Stomach (tissue), 8 donors: ENCODE measurements at regions not wholly inside any gene's neighbourhood (a gene's known extent, or its start where the extent isn't known, plus 50 kb on each side); places are given as distances from the start of the nearest gene placed in this dataset.
A peak's percentile ranks its signal among the peaks of the same experiment; 100 is the strongest.

ENCODE experiments used
- DNase-seq, 2 donors: peaks; one replicate each; pipeline versions ENCODE4 v3.0.0 to v3.0.0-alpha.2; 2013 to 2019
- H3K27ac ChIP-seq, 5 donors: fragments of 200-600 bp in 4 of 5; sonication (generic) in 4 of 5; one replicate each; pipeline ENCODE4 v1.5.1; 2013 to 2019; ENCODE audit warnings: mild to moderate bottlenecking in 1 of 5, moderate library complexity in 1 of 5
- H3K27me3 ChIP-seq, 3 donors: fragments of 200-600 bp; sonication (generic); one replicate each; pipeline ENCODE4 v1.5.1; 2017 to 2019; ENCODE audit warnings: mixed run types in 1 of 3
- H3K36me3 ChIP-seq, 4 donors: fragments of 200-600 bp; sonication (generic); 1 replicate in 3 of 4; 2 replicates in 1 of 4; pipeline ENCODE4 v1.5.1; 2016 to 2019
- H3K4me1 ChIP-seq, 4 donors: fragments of 200-600 bp; sonication (generic); one replicate each; pipeline ENCODE4 v1.5.1; 2016 to 2019
- H3K4me3 ChIP-seq, 4 donors: fragments of 200-600 bp; sonication (generic) in 3 of 4; one replicate each; pipeline ENCODE4 v1.5.1; 2016 to 2019; ENCODE audit warnings: mild to moderate bottlenecking in 1 of 4
- H3K9me3 ChIP-seq, 4 donors: fragments of 200-600 bp; sonication (generic); one replicate each; pipeline ENCODE4 v1.5.1; 2016 to 2019
- CTCF ChIP-seq, 7 experiments: fragments of 450-650 bp in 4 of 7; fragments of 200-600 bp in 3 of 7; sonication (generic) in 3 of 7; IDR thresholded peaks; one replicate each; pipeline ENCODE4 v1.5.1; 2016 to 2019; ENCODE audit warnings: antibody characterized with exemption in 7 of 7, control low read depth in 2 of 7, mild to moderate bottlenecking in 1 of 7
- EP300 ChIP-seq: sonication (generic); formaldehyde crosslinking; IDR thresholded peaks from one replicate; pipeline ENCODE4 v1.6.1; 2017; ENCODE audit warnings: antibody characterized with exemption
- POLR2A ChIP-seq, 4 donors: fragments of 450-650 bp; IDR thresholded peaks; one replicate each; pipeline ENCODE4 v1.6.1; 2016; ENCODE audit warnings: antibody characterized with exemption in 4 of 4, control low read depth in 2 of 4, mild to moderate bottlenecking in 1 of 4, moderate library complexity in 1 of 4
- POLR2AphosphoS5 ChIP-seq, 3 donors: sonication (generic); formaldehyde crosslinking; IDR thresholded peaks; one replicate each; pipeline ENCODE4 v1.6.1; 2016; ENCODE audit warnings: antibody characterized with exemption in 3 of 3
- whole genome bisulfite sequencing, 5 donors: extraction: QIAGEN DNeasy Blood & Tissue Kit in 3 of 5; methylation state at CpG; one replicate each; pipeline versions ENCODE4 v1.1.5 to v1.1.7; 2013 to 2018; 5-methylcytosine and 5-hydroxymethylcytosine counted together
- intact Hi-C: fragments of 100-400 bp; cut with DNase I; formaldehyde crosslinking; loops from one replicate; pipeline ENCODE4 v1.15.1; 2023; ENCODE audit warnings: low total_unique reads
- donor health status: healthy with polysubstance abuse.
- donor health status: Bipolar disorder and iron deficiency.
- donor health status: healthy.

- DNase-seq, result no peak
- 73 to 93% (median 85%) methylated on average over 2 of the region's 2 CpGs for WGBS, 5 donors
- TF ChIP-seq POLR2A (IDR thresholded peaks at IDR 0.05), result no peak
- TF ChIP-seq CTCF (IDR thresholded peaks at IDR 0.05), result no peak
- no peak for TF ChIP-seq EP300
- TF ChIP-seq POLR2AphosphoS5 (IDR thresholded peaks at IDR 0.05), result no peak
- H3K36me3 ChIP-seq, result no peaks in the 10 kb centered on the region
- no peak overlapping the region for H3K27ac ChIP-seq
- no peaks in the 10 kb centered on the region for H3K4me1 ChIP-seq
- intact Hi-C loops, result no loop called here
- no peaks in the 10 kb centered on the region for H3K9me3 ChIP-seq
- H3K4me3 ChIP-seq, result no peak overlapping the region
- peaks cover 0 to 57% (median 6%) of the 10 kb centered on the region in 3 donors for H3K27me3 ChIP-seq
Observed at GRCh38 chr1:29869802-29870201, 633.5 kb downstream of the PTPRU start.

- H3K27me3 ChIP-seq, result peaks cover 0 to 61% (median 6%) of the 10 kb centered on the region in 3 donors
- DNase-seq, result peak in 1 of 2 donors; percentile 20
- no peak overlapping the region for H3K4me3 ChIP-seq
- 24 to 50% (median 29%) methylated on average over 6 of the region's 6 CpGs for WGBS, 5 donors
- no peaks in the 10 kb centered on the region for H3K36me3 ChIP-seq
- no peaks in the 10 kb centered on the region for H3K4me1 ChIP-seq
- no peaks in the 10 kb centered on the region for H3K9me3 ChIP-seq
- TF ChIP-seq CTCF (IDR thresholded peaks at IDR 0.05), result no peak
- no peak overlapping the region for H3K27ac ChIP-seq
- intact Hi-C loops, result no loop called here
Observed at GRCh38 chr1:29868944-29869343, 632.6 kb downstream of the PTPRU start.

GRCh38 chr1:29868096-29868495 lies 631.8 kb downstream of the PTPRU start:
- Histone ChIP-seq H3K27me3 (peaks cover 0 to 61% (median 6%) of the 10 kb centered on the region in 3 donors), H3K4me3 (no peak overlapping the region), H3K36me3 (no peaks in the 10 kb centered on the region), H3K9me3 (no peaks in the 10 kb centered on the region), H3K27ac (no peak overlapping the region), H3K4me1 (no peaks in the 10 kb centered on the region)
- DNase-seq, result no peak
- intact Hi-C loops, result no loop called here
- 67 to 85% (median 74%) methylated on average over 2 of the region's 2 CpGs for WGBS, 5 donors
- TF ChIP-seq EP300 (no peak), POLR2A (IDR thresholded peaks at IDR 0.05) (no peak), CTCF (IDR thresholded peaks at IDR 0.05) (no peak), POLR2AphosphoS5 (IDR thresholded peaks at IDR 0.05) (no peak)

GRCh38 chr1:29865051-29865450 lies 628.7 kb downstream of the PTPRU start:
- Histone ChIP-seq H3K4me1 (no peaks in the 10 kb centered on the region), H3K27me3 (peaks cover 0 to 51% (median 0%) of the 10 kb centered on the region in 3 donors), H3K27ac (no peak overlapping the region), H3K9me3 (peaks cover 0 to 20% (median 15%) of the 10 kb centered on the region in 4 donors), H3K36me3 (no peaks in the 10 kb centered on the region), H3K4me3 (no peak overlapping the region)
- intact Hi-C loops, result no loop called here
- no peak for TF ChIP-seq CTCF (IDR thresholded peaks at IDR 0.05)
- no peak for TF ChIP-seq EP300
- TF ChIP-seq POLR2AphosphoS5 (IDR thresholded peaks at IDR 0.05), result no peak
- TF ChIP-seq POLR2A (IDR thresholded peaks at IDR 0.05), result no peak
- no peak for DNase-seq
- 27 to 49% (median 40%) methylated on average over 1 of the region's 1 CpG for WGBS, 5 donors
